Lung (tissue), 11 donors: ENCODE measurements at regions not wholly inside any gene's neighbourhood (a gene's known extent, or its start where the extent isn't known, plus 50 kb on each side); places are given as distances from the start of the nearest gene placed in this dataset.

Experiments
- ATAC-seq: fragments of 200-7000 bp; cut with Tn5 transposase; one replicate; pipeline ENCODE4 v1.9.1; 2020; ENCODE audit warnings: moderate number of reproducible peaks; ENCODE audit not compliant: insufficient read depth, low FRiP score
- DNase-seq, 3 donors: peaks; one replicate each; pipeline ENCODE4 v3.0.0-alpha.2; 2013 to 2017
- H3K27ac ChIP-seq, 2 donors: one replicate each; pipeline ENCODE4 v1.5.1; 2013; ENCODE audit warnings: mild to moderate bottlenecking in 2 of 2, moderate library complexity in 2 of 2, control low read depth in 1 of 2, inconsistent platforms in 1 of 2, low read depth in 1 of 2, low read length in 1 of 2
- H3K27me3 ChIP-seq, 3 donors: one replicate each; pipeline ENCODE4 v1.5.1; 2013; ENCODE audit warnings: low read length in 2 of 3; ENCODE audit not compliant: control insufficient read depth in 3 of 3, insufficient read depth in 3 of 3
- H3K36me3 ChIP-seq, 4 donors: one replicate each; pipeline ENCODE4 v1.5.1; 2013; ENCODE audit warnings: low read length in 4 of 4, mild to moderate bottlenecking in 1 of 4, moderate library complexity in 1 of 4; ENCODE audit not compliant: control insufficient read depth in 4 of 4, insufficient read depth in 4 of 4
- H3K4me1 ChIP-seq, 5 donors: one replicate each; pipeline ENCODE4 v1.5.1; 2013; ENCODE audit warnings: low read length in 5 of 5, mild to moderate bottlenecking in 2 of 5, moderate library complexity in 1 of 5; ENCODE audit not compliant: control insufficient read depth in 5 of 5, insufficient read depth in 5 of 5
- H3K4me3 ChIP-seq: one replicate; pipeline ENCODE4 v1.5.1; 2013; ENCODE audit warnings: mild to moderate bottlenecking, control low read depth, moderate library complexity
- H3K9ac ChIP-seq, 2 donors: one replicate each; pipeline ENCODE4 v1.5.1; 2013; ENCODE audit warnings: low read length in 2 of 2, control low read depth in 1 of 2; ENCODE audit not compliant: insufficient read depth in 1 of 2
- H3K9me3 ChIP-seq, 4 donors: one replicate each; pipeline ENCODE4 v1.5.1; 2013; ENCODE audit warnings: low read length in 3 of 4, mild to moderate bottlenecking in 1 of 4, moderate library complexity in 1 of 4; ENCODE audit not compliant: control insufficient read depth in 4 of 4, insufficient read depth in 3 of 4
- WGBS, 2 donors: extraction: QIAGEN DNeasy Blood & Tissue Kit; methylation state at CpG; one replicate each; pipeline ENCODE4 v1.1.7; 2013; 5-methylcytosine and 5-hydroxymethylcytosine counted together
- TF ChIP-seq, protein P1 (sequence below): IDR thresholded peaks from 2 replicates; pipeline ENCODE4 v1.5.1; 2012; ENCODE audit warnings: mild to moderate bottlenecking; ENCODE audit errors: control extremely low read depth, extremely low read depth
- donor health status: control.
- donor health status: control.
- donor health status: Bipolar disorder and iron deficiency.
- donor health status: healthy.
- donor health status: DM: yes; HTN: yes; CAD: no.

DNA sequence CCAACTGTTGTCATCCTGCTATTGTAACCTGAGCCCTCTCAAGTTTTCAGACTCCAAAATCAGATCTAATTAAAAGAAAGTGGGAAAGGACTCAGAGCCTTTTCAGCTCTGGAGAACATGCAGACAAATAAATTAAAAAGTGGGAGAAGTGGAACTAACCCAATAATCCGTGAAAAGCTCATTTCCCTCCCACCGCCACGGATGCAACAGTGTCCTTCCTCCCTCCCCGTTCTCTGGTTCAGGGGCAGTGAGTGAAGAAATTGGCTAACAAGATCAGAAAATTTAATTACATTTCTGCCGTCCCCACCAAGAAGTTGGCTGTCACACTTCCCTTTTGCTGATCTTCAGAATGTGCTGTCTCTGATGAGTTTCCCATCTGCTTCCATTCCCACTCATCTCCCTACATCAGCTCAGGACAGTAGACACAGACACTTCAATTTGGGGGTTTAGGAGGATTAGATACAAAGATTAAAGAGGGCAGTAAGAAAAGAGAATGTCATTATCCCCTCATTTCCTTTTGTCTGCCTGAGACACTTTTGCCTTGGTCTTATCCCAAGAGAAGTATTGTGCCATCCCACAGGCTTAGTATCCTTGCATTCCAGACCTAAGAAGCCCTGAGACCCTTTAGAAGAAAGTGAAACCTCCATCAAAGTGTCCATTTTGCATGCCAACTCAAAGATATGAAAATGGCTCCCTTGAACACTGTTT is 335.7 kb upstream of the PPP2R3A start:
- Histone ChIP-seq H3K4me1 (no peaks in the 10 kb centered on the region), H3K27ac (no peak overlapping the region), H3K27me3 (no peaks in the 10 kb centered on the region), H3K9ac (no peak overlapping the region), H3K36me3 (no peaks in the 10 kb centered on the region), H3K4me3 (no peak overlapping the region), H3K9me3 (peaks cover 0 to 2% (median 0%) of the 10 kb centered on the region in 4 donors)
- TF ChIP-seq, protein P1, sequence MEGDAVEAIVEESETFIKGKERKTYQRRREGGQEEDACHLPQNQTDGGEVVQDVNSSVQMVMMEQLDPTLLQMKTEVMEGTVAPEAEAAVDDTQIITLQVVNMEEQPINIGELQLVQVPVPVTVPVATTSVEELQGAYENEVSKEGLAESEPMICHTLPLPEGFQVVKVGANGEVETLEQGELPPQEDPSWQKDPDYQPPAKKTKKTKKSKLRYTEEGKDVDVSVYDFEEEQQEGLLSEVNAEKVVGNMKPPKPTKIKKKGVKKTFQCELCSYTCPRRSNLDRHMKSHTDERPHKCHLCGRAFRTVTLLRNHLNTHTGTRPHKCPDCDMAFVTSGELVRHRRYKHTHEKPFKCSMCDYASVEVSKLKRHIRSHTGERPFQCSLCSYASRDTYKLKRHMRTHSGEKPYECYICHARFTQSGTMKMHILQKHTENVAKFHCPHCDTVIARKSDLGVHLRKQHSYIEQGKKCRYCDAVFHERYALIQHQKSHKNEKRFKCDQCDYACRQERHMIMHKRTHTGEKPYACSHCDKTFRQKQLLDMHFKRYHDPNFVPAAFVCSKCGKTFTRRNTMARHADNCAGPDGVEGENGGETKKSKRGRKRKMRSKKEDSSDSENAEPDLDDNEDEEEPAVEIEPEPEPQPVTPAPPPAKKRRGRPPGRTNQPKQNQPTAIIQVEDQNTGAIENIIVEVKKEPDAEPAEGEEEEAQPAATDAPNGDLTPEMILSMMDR: no peak
- 63 to 68% methylated on average over 5 of the region's 5 CpGs for WGBS, 2 donors
- no peak for DNase-seq
- no peak for ATAC-seq

DNA sequence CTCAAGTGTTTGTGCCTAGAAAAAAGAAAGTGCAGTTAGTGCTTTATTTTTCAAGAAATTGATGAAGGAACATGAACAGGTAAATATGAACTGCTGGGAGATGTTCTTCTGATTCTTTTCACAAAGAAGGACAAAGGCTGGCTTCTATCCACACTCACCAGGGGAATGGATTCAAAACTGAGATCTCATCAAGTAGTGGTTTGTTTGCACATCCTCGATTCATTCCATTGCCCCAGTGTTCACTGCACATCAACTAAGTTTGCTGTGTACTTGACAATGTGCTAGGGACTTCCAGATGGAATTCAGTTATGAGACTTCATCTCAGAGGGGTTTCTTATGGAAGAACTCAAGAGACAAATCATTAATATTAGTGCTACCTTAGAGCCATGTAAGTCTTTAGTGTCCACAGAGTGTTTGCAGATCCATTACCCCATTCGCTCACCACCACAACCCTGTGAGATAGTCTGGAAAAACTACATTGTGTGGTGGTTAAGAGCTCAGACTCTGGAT is 332.9 kb upstream of the PPP2R3A start:
- no peak overlapping the region for H3K27ac ChIP-seq
- DNase-seq: peak; percentile 27 to 81 (median 57)
- no peak overlapping the region for H3K9ac ChIP-seq
- H3K9me3 ChIP-seq: peaks cover 0 to 4% (median 0%) of the 10 kb centered on the region in 4 donors
- WGBS, 2 donors: 76 to 86% methylated on average over 2 of the region's 2 CpGs
- H3K27me3 ChIP-seq: no peaks in the 10 kb centered on the region
- no peaks in the 10 kb centered on the region for H3K36me3 ChIP-seq
- TF ChIP-seq, protein P1: no peak
- H3K4me3 ChIP-seq: no peak overlapping the region
- no peaks in the 10 kb centered on the region for H3K4me1 ChIP-seq
- no peak for ATAC-seq

DNA sequence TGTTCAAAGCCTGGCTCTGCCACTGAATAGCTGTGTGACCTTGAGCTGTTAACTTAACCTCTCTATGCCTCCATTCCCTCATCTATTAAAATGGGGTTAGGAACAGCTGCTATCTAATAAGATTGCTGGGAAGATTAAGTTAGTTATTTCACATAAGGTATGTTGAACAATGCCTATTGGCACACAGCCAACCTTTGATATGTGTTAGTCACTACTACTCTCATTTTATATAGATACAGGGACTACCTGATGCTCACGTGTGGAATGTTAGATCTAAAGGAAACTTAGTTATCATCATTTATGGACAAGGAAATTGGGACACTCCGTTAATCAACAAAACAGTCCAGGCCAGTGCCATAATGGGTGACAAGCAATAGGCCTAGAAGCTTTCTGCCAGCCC is 332.4 kb upstream of the PPP2R3A start:
- ATAC-seq (no peak), DNase-seq (peak in 1 of 3 donors; percentile 5)
- TF ChIP-seq, protein P1: no peak
- H3K36me3 ChIP-seq: no peaks in the 10 kb centered on the region
- H3K4me3 ChIP-seq: no peak overlapping the region
- 72 to 82% methylated on average over 2 of the region's 2 CpGs for WGBS, 2 donors
- H3K9me3 ChIP-seq: peaks cover 0 to 4% (median 0%) of the 10 kb centered on the region in 4 donors
- H3K27me3 ChIP-seq: no peaks in the 10 kb centered on the region
- H3K4me1 ChIP-seq: no peaks in the 10 kb centered on the region
- no peak overlapping the region for H3K27ac ChIP-seq
- H3K9ac ChIP-seq: no peak overlapping the region

DNA sequence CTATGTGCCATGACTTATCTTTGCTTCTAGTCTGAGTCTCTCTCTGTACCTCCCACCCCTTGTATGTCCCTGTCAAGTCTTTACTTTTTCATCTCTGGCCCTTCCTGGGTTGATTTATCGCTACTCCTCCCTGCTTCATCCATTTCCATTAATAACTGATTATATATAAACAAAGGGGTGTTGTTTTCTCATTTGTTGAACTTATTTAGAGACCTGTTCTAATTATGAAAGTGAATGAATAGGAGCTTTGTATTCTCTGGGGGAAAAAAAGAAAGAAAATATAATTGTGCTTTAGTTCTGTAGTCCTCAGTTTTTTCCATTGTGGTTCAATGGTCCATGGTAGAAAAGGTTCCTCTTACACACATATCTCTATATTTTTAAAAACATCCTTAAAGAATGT is 328.9 kb upstream of the PPP2R3A start:
- Histone ChIP-seq H3K36me3 (no peaks in the 10 kb centered on the region), H3K9me3 (peaks cover 0 to 4% (median 0%) of the 10 kb centered on the region in 4 donors), H3K27me3 (no peaks in the 10 kb centered on the region), H3K4me3 (no peak overlapping the region), H3K4me1 (no peaks in the 10 kb centered on the region), H3K9ac (no peak overlapping the region), H3K27ac (no peak overlapping the region)
- DNase-seq: no peak
- TF ChIP-seq, protein P1: no peak
- WGBS, 2 donors: 77 to 80% methylated on average over 1 of the region's 1 CpG
- no peak for ATAC-seq
